ENCODE measurements at regions not wholly inside any gene's neighbourhood (a gene's known extent, or its start where the extent isn't known, plus 50 kb on each side); places are given as distances from the start of the nearest gene placed in this dataset.
A peak's percentile ranks its signal among the peaks of the same experiment; 100 is the strongest.

GRCh38 chr2:100222844-100223243 lies 80.5 kb upstream of the AFF3 start:
- no peak for DNase-seq

- no peak for DNase-seq
Measured at GRCh38 chr2:100218552-100218951, 76.2 kb upstream of the AFF3 start.

GRCh38 chr2:100217323-100217722 lies 74.9 kb upstream of the AFF3 start:
- DNase-seq = no peak

GRCh38 chr2:100216015-100216414 lies 73.6 kb upstream of the AFF3 start:
- no peak for DNase-seq

GRCh38 chr2:100215371-100215770 lies 73.0 kb upstream of the AFF3 start:
- DNase-seq = no peak

- DNase-seq = peak; percentile 67
Measured at GRCh38 chr2:100214265-100214971, 72.0 kb upstream of the AFF3 start.

- DNase-seq = no peak
Measured at GRCh38 chr2:100213595-100213994, 71.2 kb upstream of the AFF3 start.

GRCh38 chr2:100212850-100213249 lies 70.5 kb upstream of the AFF3 start:
- DNase-seq = no peak

GRCh38 chr2:100211521-100211920 lies 69.1 kb upstream of the AFF3 start:
- DNase-seq = peak; percentile 62

- no peak for DNase-seq
Measured at GRCh38 chr2:100208141-100208770, 65.9 kb upstream of the AFF3 start.

- DNase-seq = no peak
Measured at GRCh38 chr2:100207411-100207885, 65.1 kb upstream of the AFF3 start.

- DNase-seq = no peak
Measured at GRCh38 chr2:100206731-100207255, 64.4 kb upstream of the AFF3 start.

- DNase-seq = no peak
Measured at GRCh38 chr2:100205174-100205573, 62.8 kb upstream of the AFF3 start.

GRCh38 chr2:100202567-100202966 lies 60.2 kb upstream of the AFF3 start:
- no peak for DNase-seq

- no peak for DNase-seq
Measured at GRCh38 chr2:100200985-100201384, 58.6 kb upstream of the AFF3 start.

- DNase-seq = no peak
Measured at GRCh38 chr2:100199421-100199820, 57.0 kb upstream of the AFF3 start.

- no peak for DNase-seq
Measured at GRCh38 chr2:100198461-100199230, 56.3 kb upstream of the AFF3 start.

GRCh38 chr2:100197631-100198153 lies 55.3 kb upstream of the AFF3 start:
- no peak for DNase-seq

GRCh38 chr2:100196786-100197494 lies 54.5 kb upstream of the AFF3 start:
- DNase-seq = no peak

GRCh38 chr2:100195942-100196341 lies 53.6 kb upstream of the AFF3 start:
- DNase-seq = no peak

- no peak for DNase-seq
Measured at GRCh38 chr2:100194951-100195350, 52.6 kb upstream of the AFF3 start.

- peak; percentile 30 for DNase-seq
Measured at GRCh38 chr2:100193291-100193710, 50.9 kb upstream of the AFF3 start.

GRCh38 chr2:100192825-100193224 lies 50.4 kb upstream of the AFF3 start:
- DNase-seq = no peak

Measured in hematopoietic multipotent progenitor cell treated with erythropoietin and hydrocortisone succinate and interleukin-3 and kit ligand, for 6 days (in vitro differentiated cells).